ENCODE measurements at regions not wholly inside any gene's neighbourhood (a gene's known extent, or its start where the extent isn't known, plus 50 kb on each side); places are given as distances from the start of the nearest gene placed in this dataset.

DNA sequence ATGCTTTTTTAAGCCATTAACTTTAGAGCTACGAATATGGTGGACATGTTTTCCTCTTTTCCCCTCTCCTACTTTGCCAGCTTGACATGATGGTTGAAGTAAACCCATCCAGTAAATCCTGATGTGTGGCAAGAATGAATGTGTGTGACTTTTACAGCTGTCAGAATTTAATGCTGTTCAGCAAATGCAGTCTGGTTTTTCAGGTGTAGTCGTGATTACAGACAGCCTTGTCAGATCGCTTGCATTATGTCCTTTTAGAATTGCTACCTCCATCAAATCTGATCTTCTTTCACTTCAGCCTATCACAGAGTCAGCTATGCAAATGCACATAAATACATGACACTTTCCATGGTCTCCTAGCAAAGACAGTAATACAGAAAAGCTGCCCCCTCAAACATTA lies 278.5 kb downstream of the FBXO15 start:
- in situ Hi-C loops (cut with HindIII; ENCODE audit: low sequenced_read_pairs) = no loop called here

DNA sequence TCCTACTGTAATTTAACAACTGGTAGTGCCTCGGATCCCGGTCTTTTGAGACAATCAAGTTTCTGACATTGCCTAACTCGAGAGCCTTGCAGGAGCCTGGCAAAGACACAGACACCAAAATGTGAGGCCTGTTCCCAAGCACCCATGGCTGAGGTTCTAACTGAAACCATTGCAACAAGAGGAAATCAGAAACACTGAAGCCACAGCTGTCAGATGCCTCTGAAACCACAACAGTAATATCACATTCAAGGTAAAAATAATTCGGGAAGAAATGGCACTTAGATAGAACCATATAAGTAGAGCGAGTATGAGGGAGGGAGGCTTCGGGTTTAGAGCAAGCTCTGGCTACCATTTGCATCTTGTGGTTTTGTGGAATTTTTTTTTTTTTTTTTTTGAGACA lies 285.9 kb downstream of the FBXO15 start:
- in situ Hi-C loops (cut with HindIII; ENCODE audit: low sequenced_read_pairs) = no loop called here

DNA sequence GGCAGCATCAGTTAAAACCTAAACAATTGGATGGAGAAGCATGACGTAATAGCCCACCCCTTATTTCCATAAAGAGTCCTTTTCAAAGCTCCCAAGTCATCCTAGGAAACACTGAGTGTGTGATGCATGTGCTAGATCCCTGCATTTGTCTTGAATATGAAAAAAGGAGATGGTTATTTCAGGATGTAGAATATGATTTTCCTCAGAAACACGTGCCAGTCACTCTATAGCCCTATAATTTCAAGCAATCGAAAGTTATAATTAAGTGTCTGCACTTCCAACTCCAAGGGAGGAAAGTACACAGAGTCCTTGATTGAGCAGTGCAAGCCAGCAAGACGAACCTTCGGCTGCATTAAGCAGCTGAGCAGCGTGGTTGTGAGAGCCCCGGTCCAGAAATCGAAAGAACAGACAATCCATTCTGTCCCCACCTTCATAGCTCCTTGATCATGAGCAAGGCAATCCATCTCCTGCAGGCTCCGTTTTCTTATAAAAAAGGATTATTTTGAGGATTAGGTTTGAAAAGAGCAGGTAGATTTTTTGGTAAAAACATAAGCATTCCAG lies 287.7 kb downstream of the FBXO15 start:
- in situ Hi-C loops (cut with HindIII; ENCODE audit: low sequenced_read_pairs) = no loop called here

DNA sequence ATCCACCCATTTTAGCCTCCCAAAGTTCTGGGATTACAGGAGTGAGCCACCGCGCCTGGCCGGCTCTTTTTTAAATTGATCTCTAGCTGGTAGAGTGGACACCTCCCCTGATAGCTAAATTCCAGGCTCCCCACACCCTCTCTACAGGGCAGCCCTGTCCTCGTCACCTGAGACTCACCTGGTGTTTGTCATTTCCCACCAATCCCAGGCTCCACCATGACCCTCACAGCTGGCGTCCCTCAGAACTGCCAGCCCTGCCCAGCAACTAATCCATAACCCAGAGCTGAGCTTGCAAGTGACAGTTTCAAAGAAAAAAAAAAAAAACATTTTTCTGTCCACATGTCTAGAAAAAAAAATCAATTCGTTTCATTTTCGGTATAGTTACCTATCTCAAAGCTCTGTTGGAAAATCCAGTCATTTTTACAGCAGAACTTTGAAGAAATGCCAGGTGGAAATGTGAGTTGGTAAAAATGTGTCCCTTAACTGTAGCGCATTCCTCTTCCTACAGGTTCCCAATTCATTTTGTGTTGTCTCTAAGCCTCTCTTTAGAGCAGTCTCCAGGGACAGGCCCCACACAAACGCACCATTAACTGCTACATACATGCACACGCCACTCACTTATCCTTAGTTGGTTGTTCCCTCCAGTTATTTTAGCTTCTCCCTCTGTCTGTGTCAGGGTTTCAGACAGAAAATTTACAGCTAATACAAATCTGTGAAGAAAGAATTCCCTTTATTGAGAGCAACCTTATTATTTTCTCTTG lies 294.7 kb downstream of the FBXO15 start:
- in situ Hi-C loops (cut with HindIII; ENCODE audit: low sequenced_read_pairs) = no loop called here

DNA sequence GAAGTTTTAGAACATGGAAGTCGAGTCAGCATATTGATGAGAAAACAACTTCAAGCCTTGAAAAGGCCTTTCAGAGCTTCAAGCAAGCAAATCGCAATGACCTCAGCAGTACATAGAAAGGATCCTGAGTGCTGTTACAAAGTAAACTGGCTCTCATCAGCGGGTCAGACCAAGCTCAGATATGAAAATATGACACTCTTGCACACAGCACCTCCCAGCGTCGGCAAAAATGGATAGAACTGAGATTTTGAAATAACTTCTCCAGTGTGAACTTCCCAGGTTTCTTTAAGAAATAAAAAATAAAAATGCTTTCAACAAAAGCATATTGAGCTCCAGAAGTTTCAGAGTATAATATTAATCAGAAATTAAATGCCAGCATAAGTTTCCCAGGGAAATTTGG lies 296.9 kb downstream of the FBXO15 start:
- in situ Hi-C loops (cut with HindIII; ENCODE audit: low sequenced_read_pairs) = no loop called here

DNA sequence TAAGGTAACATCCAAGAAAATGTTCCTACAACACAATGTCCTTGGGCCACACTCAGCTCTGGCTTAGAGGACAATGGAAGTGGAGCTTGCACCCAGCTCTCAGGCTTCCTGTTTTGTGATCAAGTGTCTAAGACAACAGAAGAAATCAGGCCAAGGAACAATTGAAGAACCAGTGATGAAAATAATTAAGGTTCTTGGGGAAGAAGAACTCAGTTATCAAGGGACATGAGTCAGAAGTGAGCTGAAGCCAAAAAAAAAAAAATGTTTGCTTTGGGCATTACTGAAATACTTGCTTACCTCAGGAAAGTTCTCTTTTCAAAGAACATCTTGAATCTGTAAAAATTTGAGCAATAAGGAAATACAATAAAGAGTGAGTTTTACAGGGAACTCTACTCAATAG lies 299.0 kb downstream of the FBXO15 start:
- in situ Hi-C loops (cut with HindIII; ENCODE audit: low sequenced_read_pairs) = no loop called here

DNA sequence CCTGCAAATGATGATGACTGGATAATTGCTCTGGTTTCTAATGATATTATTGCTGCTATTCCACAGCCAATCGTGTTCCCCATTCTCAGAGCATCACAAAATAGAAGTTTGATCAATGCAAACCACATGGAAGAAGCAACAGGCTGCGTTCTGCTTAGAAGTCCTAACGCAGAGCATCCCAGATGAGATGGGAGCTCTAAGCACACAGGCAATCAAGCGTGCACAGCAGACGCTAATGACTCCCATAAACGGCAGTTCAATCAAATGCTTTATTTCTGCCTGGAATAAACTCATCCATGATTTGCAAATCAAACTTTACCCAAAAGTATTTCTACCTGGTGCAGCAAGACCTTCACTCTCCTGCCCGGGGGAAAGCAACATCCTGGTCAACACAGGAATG lies 304.2 kb downstream of the FBXO15 start:
- in situ Hi-C loops (cut with HindIII; ENCODE audit: low sequenced_read_pairs) = no loop called here

DNA sequence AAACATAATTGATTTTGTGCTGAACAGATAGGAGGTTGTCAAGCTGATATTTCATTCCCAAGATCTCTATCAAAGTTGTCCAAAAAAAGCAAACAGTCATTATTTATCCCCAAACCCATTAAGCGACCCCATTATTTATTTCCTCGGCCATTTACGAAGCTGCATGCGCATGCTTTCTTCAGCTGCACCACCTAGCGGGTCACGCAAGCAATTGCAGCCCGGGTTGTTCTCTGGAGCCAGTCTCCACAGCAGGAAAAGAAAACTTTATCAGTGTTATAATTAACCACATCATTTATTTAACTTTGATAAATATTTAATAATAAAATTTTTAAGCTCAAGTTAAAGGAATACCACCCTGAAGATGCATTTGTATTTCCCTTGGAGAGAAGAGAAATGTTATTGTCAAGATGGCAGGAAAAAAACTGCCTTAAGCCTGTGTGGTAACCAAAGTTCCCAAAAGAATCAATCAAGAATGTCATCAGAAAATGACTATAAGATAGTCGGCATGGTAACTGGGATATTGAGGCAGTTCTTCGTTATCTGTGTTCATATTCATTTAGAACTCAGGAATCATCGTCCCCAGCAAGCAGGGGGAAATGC lies 304.7 kb downstream of the FBXO15 start:
- in situ Hi-C loops (cut with HindIII; ENCODE audit: low sequenced_read_pairs) = no loop called here

DNA sequence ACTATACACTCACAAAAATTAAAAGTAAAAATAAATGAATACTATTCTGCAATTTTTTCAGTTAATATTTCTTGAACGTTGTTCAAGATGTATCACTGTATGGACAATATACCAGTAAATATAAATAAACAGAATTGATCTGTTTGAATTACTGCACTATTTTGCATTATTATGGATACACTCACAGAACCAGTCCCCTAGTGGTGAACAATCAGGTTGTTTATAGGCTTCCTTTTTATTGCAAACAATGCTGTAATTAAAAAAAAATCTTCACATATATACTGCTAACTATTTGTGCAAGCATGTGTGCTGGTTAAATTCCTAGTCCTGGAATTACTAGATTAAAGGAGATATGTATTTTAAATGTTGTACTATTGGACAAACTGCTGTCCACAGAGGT lies 306.0 kb downstream of the FBXO15 start:
- in situ Hi-C loops (cut with HindIII; ENCODE audit: low sequenced_read_pairs) = no loop called here

DNA sequence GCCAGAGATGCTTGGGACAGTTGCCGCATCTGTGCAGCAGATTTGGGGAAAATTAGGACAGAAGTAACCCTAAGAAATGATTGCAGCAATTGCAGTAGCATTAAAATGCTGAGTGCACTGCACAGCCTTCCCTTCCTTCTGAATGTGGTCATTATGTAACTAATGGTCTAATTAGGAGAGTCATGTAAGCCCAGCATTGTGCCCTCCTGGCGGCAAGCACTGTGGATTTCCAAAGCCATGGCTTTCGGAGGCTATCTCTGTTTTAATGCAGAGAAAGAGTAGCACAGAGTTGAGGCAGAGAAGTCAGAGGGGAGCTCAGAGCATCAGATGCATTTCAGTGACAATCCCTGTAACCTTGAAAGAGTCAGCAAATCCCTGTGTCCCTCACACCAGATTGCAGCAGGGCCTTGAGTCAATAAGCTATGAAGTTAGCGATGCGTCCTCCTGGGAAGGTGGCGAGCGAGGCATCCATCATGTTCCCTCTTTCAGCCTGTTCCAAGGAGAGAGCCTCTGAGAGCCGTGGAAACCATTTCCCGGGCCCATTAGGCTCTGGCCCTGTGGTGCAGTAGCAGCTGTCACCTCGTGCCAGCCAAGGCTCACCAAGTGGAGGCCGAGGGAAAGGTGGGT lies 307.2 kb downstream of the FBXO15 start:
- in situ Hi-C loops (cut with HindIII; ENCODE audit: low sequenced_read_pairs) = no loop called here

DNA sequence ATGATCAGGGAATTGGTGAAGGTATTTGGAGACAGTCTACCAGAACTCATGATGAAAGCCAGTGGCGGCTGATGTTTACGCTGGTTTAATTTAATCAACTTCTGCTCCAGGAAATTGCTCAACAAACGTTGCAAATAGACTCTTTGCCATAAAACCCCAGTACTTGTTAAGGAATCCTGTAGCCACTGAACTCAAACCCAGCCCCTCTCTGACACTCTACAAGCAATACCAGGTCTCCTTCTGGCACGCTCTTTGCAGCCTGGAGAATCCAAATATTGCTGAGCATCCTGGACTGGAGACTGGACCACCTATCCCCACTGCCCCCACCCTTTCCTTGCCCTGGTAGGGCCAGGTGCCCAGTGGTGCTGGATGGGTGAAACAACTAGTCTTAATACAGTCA lies 308.2 kb downstream of the FBXO15 start:
- in situ Hi-C loops (cut with HindIII; ENCODE audit: low sequenced_read_pairs) = no loop called here

DNA sequence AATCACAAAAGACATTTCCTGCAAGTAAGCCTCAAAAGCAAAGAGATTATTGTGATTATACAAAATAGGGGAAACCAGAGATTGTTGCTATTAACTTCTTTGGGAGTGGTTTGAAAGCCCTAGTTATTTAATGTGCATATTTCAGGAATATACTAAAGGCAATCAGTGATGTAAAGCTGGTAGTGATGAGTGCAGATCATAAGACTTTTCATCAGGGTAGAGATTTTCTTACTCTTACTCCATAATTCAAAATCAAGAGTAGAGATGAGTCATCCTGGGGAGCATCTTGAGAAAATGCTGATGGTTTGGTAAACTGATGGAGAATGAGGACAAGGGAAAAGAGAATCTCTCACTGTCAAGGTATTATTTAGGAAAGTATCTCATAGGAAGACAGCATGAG lies 309.5 kb downstream of the FBXO15 start:
- in situ Hi-C loops (cut with HindIII; ENCODE audit: low sequenced_read_pairs) = no loop called here

DNA sequence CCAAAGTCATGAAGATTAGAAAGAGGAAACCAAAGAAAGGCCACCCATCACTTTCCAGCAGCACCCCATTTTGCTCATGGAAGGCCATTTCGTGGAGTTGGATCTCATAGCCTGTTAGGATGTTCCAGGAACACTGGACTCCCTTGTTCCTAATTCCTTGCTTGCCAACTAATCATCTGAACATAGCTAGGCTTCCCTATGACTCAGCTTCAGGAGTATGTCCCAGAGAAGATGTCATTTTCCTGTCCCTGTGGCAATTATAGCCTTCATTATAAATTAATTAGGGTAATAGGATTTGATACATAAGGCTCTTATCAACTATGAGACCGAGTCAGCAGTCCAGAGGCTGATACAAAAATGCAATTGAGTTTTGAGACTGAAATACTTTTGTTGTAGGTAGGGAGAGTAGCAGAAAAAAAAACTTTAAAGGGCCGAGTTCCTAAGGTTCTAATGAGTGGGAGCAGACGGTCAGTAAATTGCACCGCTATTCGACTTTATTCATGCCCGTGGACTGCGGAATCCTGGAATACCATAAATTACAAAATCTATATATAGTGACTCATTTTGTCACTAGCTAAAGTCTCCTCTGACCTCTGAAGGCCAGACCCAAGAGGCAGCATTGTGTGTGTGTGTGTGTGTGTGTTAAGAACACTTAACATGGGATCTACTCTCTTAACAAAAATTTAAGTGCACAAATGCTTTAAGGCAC lies 311.8 kb downstream of the FBXO15 start:
- in situ Hi-C loops (cut with HindIII; ENCODE audit: low sequenced_read_pairs) = no loop called here

DNA sequence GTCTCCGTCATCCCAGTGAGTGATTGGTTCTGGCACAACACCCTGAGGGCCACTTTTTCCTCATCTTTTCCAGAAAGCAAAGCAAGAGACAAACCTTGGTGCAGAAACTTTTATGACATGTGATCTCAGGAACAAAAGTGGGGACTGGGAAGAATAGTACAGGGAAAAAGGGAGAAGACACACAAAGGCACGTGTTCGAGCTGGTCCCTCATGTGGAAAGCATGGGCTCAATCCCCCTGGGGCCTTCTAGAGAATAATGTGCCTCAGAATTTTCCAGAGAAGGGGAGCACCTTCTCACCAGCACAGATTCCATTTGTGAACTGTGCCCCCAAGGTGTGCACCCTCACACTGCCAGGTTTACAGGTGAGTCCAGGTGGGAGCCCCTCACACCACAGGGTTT lies 312.6 kb downstream of the FBXO15 start:
- in situ Hi-C loops (cut with HindIII; ENCODE audit: low sequenced_read_pairs) = no loop called here

DNA sequence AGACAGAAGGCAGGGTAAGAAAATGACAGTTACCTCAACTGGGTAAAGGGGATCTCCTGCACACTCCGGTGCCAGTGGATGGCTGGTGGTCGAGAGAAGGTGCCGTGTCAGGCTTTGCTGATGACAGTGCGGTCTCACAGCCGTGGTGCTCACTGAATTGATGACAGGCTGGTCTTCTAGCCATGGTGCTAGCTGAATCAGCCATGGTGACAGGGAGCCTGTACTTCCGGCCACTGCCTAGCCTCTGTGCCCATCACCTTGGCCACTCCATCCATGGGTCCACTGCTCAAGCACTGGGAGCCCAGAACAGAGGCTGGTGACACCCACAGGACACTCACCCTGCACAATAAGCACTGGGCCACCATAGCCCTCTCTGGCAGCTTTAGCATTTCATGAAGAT lies 315.9 kb downstream of the FBXO15 start:
- in situ Hi-C loops (cut with HindIII; ENCODE audit: low sequenced_read_pairs) = no loop called here

DNA sequence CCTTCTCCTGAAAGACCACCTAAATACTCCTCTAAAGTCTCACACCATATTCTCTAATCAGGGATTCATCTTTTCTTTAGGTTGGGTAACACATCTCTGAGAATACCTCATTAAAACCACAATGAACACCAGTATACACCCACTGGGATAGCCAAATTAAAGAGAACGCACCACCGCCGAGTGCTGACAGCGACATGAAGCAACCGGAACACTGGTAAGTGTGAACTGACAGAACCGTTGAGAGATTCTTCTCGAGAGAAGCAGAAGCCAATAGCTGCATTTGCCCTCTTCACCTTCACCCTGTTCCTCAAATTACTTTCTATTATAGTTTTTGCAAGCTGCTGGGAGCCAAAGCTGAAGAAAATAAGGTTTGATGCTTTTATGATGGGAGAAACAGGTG lies 318.5 kb downstream of the FBXO15 start:
- in situ Hi-C loops (cut with HindIII; ENCODE audit: low sequenced_read_pairs) = no loop called here

DNA sequence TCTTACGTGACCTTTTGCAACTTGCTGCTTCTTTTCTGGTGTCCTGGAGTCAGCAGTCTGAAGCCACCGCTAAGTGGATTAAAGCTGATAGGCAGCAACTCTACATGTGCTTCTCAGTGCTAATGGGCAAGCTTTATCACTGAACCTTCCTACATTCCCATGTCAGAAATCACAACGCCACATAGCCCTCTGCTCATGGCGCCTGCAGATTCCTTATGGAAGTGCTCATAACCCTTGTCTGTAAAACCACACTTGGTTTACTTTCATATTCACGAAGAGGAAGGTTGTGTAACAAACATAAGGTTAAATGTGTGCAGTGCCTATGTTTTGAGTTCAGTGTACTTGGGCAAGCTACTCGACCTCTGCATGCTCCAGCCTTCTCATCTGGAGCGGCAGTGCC lies 319.8 kb downstream of the FBXO15 start:
- in situ Hi-C loops (cut with HindIII; ENCODE audit: low sequenced_read_pairs) = no loop called here

DNA sequence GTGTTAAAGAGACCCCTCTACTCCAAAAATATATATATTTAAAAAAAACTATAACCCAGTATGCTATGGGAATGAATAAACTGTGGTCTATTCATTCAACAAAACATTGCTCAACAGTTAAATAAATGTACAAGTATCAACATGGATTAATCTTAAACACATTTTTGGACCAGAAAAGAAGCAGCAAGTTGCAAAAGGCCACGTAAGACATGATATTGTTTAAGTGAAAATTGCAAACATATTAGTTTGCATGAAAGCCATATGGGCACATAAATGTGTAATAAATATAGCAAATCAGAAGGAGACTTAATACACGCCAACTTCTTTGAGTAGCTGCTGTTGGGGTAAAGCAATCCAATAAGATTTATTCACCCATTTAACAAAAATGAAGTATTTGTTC lies 321.5 kb downstream of the FBXO15 start:
- in situ Hi-C loops (cut with HindIII; ENCODE audit: low sequenced_read_pairs) = no loop called here

DNA sequence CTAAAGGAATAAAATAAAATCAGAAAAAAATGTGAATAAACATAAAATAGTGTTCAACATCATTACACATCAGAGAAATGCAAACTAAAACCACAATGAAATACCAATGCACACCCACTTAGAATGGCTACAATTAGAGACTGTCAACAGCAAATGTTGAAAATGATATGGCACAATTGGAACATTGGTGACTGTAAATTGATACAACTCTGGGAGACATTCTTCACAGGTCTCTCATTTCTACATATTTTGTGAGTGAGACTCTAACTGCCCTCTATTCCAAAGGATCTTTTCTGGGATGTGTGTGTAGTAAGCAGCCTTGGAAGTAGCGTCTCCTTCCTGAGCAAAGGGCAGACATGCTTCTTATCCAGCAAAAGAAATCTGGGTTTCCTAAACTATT lies 323.0 kb downstream of the FBXO15 start:
- in situ Hi-C loops (cut with HindIII; ENCODE audit: low sequenced_read_pairs) = no loop called here

DNA sequence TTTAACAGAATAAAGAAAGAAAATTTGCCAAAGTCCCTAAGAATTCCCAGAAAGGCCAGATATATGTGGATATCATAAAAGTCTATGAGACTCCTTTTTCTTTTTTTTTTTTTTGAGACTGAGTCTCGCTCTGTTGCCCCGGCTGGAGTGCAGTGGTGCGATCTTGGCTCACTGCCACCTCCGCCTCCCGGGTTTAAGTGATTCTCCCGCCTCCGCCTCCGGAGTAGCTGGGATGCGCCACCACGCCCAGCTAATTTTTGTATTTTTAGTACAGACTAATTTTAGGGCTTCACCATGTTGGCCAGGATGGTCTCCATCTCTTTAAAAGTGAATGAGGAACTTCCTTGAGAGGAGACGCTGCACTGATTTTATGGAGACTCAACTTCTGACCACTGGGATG lies 335.2 kb downstream of the FBXO15 start:
- in situ Hi-C loops (cut with HindIII; ENCODE audit: low sequenced_read_pairs) = no loop called here

DNA sequence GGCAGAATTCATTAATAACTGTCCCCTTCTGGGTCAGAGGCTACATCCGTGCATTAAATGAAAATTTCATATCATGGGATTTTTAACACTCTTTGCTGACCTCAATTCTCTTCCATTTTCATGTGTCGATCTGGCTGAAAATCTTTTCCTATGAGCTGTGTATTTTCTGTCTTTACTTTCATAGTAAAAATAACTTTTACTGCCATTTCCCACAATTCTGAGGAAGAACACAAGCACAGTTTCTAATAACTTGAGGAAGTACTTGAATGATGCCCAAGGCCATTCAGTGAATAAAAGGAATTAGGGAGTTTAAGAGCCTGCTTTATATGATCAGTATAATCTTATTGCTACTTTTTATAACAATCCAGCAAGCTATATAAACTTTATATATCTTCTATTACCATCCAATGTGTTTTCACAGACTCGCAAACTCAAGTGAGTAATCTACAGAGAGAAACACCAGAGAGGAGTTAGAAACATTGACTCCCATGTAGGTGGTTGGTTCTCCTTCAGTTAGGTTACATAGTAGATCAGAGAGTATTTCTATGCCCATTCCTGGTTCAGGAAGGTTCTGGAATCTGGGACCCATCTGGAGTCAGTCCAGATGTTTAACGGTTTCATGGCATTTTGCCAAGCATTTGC lies 340.0 kb downstream of the FBXO15 start:
- in situ Hi-C loops (cut with HindIII; ENCODE audit: low sequenced_read_pairs) = no loop called here
